ENCODE measurements at regions not wholly inside any gene's neighbourhood (a gene's known extent, or its start where the extent isn't known, plus 50 kb on each side); places are given as distances from the start of the nearest gene placed in this dataset.

DNA sequence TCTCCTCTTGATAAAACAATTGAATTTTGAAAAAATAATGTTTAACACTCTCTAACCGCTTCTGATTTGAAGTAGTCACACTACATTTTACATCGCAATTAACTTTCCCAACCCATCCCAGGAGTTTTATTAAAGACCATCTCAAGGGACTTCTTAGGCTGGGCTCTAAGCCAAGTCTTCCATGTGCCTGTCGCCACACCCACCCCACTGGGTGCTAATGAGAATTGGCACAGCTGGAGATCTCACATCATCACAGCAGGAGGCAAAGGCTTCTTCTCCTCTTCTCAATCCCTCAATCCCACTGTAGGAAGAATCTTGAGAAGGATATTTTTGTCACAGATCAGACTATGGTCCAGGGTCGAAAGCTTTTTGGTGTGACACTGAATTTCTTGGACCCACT, 328.9 kb downstream of the NUF2 start:
- TF ChIP-seq, protein P1, sequence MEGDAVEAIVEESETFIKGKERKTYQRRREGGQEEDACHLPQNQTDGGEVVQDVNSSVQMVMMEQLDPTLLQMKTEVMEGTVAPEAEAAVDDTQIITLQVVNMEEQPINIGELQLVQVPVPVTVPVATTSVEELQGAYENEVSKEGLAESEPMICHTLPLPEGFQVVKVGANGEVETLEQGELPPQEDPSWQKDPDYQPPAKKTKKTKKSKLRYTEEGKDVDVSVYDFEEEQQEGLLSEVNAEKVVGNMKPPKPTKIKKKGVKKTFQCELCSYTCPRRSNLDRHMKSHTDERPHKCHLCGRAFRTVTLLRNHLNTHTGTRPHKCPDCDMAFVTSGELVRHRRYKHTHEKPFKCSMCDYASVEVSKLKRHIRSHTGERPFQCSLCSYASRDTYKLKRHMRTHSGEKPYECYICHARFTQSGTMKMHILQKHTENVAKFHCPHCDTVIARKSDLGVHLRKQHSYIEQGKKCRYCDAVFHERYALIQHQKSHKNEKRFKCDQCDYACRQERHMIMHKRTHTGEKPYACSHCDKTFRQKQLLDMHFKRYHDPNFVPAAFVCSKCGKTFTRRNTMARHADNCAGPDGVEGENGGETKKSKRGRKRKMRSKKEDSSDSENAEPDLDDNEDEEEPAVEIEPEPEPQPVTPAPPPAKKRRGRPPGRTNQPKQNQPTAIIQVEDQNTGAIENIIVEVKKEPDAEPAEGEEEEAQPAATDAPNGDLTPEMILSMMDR (IDR thresholded peaks at IDR 0.05): no peak
- no peak for TF ChIP-seq POLR2A (IDR thresholded peaks at IDR 0.05)
